AG09309 (cell line): ENCODE measurements at regions not wholly inside any gene's neighbourhood (a gene's known extent, or its start where the extent isn't known, plus 50 kb on each side); places are given as distances from the start of the nearest gene placed in this dataset.
"Not testable (repeated sequence)": the region's sequence is repeated elsewhere in the genome, so short reads cannot be mapped to it uniquely, and the experiment has no call there.

Experiments used
- DNase-seq: peaks from one replicate; pipeline ENCODE4 v3.0.0-alpha.2; 2010; ENCODE audit warnings: low read depth
- H3K4me3 ChIP-seq: 2 replicates; pipeline ENCODE4 v1.5.1; 2011; ENCODE audit warnings: mild to moderate bottlenecking, low read depth, low read length, moderate library complexity; ENCODE audit not compliant: control insufficient read depth
- CTCF ChIP-seq: IDR thresholded peaks from 2 replicates; pipeline ENCODE4 v1.5.1; 2011; ENCODE audit warnings: mild to moderate bottlenecking, low read depth, low read length, inconsistent platforms; ENCODE audit not compliant: insufficient read depth, control insufficient read depth; ENCODE audit errors: missing control alignments

GRCh38 chr3:30481241-30481640 lies 125.2 kb upstream of the TGFBR2 start:
- H3K4me3 ChIP-seq, result no peak overlapping the region
- TF ChIP-seq CTCF, result no peak
- no peak for DNase-seq

DNA sequence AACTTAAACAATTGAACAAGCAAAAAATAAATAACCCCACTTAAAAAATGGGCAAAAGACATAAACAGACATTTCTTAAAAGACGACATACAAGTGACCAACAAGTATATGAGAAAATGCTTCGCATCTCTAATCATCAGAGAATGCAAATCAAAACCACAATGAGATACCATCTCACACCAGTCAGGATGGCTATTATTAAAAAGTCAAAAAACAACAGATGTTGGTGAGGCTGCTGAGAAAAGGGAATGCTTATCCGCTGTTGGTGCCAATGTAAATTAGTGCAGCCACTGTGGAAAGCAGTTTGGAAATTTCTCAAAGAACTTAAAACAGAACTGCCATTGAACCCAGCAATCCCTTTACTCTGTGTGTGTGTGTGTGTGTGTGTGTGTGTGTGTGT lies 122.2 kb upstream of the TGFBR2 start:
- DNase-seq, H3K4me3 ChIP-seq: not testable (repeated sequence)

- TF ChIP-seq CTCF, result no peak
- DNase-seq, result no peak
- no peak overlapping the region for H3K4me3 ChIP-seq
Measured at GRCh38 chr3:30486368-30486767, 120.0 kb upstream of the TGFBR2 start.

GRCh38 chr3:30488070-30488756 lies 118.2 kb upstream of the TGFBR2 start:
- no peak for TF ChIP-seq CTCF
- DNase-seq, result no peak
- no peak overlapping the region for H3K4me3 ChIP-seq

DNA sequence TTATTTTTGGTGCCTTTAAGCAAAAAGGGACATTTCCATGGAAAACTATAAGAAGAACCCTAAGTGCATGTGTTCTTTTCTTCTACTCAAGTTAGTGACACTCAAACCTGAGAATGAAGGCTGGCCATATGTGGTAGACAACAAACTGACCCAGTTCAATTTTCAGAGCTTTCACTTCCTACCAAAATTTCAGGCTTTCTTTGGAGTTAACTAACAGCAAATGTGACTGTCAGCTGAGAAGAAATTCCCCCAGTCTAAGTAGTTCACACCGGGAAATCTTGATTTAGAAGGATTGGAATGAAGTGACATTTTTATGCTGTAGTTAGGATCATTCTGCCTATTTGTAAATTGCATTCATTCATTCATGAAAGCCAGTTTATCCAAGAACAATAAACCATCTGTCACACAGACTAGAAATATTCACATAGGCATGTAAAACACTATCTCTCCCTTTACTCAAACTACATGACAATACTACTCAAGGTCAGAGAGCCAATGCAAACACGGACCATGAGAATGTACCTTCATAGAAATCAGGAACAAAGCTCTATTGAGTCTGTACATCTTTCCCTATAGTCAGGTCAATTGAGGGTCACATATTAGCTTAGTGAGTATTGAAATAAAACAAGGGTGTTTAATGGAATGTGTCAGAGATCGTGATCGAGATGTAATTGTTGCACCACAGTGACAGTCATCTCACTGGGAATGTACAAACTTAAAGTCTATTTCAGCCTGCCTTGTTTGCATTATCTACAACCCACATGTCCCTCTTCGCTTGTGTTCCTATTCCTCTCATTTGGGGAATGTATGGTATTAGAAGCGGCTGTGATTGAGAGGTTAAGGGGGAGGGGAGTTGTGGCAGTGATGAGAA lies 113.8 kb upstream of the TGFBR2 start:
- H3K4me3 ChIP-seq, result no peak overlapping the region
- no peak for TF ChIP-seq CTCF
- no peak for DNase-seq

- TF ChIP-seq CTCF, result no peak
- no peak overlapping the region for H3K4me3 ChIP-seq
- DNase-seq, result no peak
Measured at GRCh38 chr3:30493911-30494311, 112.5 kb upstream of the TGFBR2 start.
